RWPE1 (cell line): ENCODE measurements at regions not wholly inside any gene's neighbourhood (a gene's known extent, or its start where the extent isn't known, plus 50 kb on each side); places are given as distances from the start of the nearest gene placed in this dataset.
A peak's percentile ranks its signal among the peaks of the same experiment; 100 is the strongest.

Experiments used
- CTCF ChIA-PET: fragments of 350-600 bp; sonication (Branson Sonifier 250); formaldehyde crosslinking; extraction: SDS; loops from one replicate; lab custom pipeline; 2021; lab: Yijun Ruan, JAX
- POLR2A ChIA-PET: fragments of 400-600 bp; formaldehyde crosslinking; extraction: SDS; loops from one replicate; lab custom pipeline; 2020; ENCODE audit warnings: antibody characterized with exemption; ENCODE audit not compliant: low non-redundant PET; lab: Yijun Ruan, JAX
- DNase-seq: peaks from one replicate; pipeline ENCODE4 v3.0.0; 2012; ENCODE audit warnings: low spot score
- H3K27ac ChIP-seq: fragments of 450-650 bp; 2 replicates; pipeline ENCODE4 v1.5.1; 2017
- TF ChIP-seq, protein P1 (sequence below): fragments of 450-650 bp; conservative IDR thresholded peaks from 2 replicates; pipeline ENCODE4 v1.5.1; 2017; ENCODE audit warnings: low read depth, mild to moderate bottlenecking

DNA sequence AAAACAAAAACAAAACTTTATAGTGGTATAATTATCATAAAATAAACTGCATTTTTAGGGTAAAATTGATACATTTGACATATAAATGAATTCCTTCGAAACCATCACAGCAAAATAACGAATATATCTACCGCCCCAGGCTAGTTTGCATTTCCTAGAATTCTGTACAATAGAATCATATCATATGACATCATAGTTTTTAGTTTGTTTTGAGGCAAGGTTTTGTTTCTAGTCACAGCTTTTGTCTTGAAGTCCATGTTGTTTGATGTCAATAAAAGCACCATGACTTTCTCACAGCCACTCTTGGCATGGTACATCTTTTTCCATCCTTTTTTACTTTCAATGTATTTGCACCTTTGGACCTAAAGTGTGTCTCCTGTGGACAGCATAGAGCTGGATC lies 102.9 kb downstream of the FOXL3 start:
- POLR2A ChIA-PET, result no interaction called here
- TF ChIP-seq, protein P1, sequence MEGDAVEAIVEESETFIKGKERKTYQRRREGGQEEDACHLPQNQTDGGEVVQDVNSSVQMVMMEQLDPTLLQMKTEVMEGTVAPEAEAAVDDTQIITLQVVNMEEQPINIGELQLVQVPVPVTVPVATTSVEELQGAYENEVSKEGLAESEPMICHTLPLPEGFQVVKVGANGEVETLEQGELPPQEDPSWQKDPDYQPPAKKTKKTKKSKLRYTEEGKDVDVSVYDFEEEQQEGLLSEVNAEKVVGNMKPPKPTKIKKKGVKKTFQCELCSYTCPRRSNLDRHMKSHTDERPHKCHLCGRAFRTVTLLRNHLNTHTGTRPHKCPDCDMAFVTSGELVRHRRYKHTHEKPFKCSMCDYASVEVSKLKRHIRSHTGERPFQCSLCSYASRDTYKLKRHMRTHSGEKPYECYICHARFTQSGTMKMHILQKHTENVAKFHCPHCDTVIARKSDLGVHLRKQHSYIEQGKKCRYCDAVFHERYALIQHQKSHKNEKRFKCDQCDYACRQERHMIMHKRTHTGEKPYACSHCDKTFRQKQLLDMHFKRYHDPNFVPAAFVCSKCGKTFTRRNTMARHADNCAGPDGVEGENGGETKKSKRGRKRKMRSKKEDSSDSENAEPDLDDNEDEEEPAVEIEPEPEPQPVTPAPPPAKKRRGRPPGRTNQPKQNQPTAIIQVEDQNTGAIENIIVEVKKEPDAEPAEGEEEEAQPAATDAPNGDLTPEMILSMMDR, result no peak
- CTCF ChIA-PET, result no interaction called here

DNA sequence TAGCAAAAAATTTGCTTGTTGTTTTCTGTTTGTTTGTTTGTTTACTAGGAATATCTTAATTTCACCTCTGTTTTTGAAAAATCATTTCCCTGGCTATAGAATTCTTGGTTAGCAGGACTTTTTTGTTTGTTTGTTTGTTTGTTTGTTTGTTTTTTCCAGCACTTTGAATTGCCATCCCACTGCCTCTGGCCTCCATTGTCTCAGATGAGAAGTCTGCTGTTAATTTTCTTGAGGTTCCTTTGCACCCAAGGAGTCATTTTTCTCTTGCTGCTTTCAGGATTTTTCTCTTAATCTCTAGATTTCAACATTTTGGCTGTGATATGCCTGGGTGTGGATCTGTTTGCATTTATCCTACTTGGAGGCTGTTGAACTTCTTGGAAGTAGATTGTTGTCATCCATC lies 105.7 kb downstream of the FOXL3 start:
- DNase-seq, result no peak
- TF ChIP-seq, protein P1, result no peak
- H3K27ac ChIP-seq, result no peak overlapping the region
- CTCF ChIA-PET, result no interaction called here
- POLR2A ChIA-PET, result no interaction called here

More for the DNA sequence above, 102.9 kb downstream of the FOXL3 start:
- DNase-seq, result no peak
- peak overlapping the region; percentile 93; the same call in 1 of the 2 replicates for H3K27ac ChIP-seq

DNA sequence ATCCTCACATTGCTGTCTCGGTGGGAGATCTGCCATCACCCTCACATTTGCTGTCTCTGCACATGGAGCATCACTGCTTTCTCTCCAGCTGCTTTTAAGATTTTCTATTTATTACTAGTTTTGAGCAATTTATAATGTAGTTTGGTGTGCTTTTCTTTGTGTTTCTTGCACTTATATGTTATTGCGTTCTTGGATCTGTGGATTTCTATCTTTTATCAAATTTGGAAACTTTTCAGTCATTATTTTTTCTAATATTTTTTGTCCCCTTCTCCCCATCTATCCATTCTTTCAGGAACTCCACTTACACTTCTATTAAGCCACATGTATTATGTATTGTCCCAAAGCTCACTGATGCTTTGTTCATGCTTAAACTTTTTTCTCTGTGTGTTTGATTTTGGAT lies 108.9 kb downstream of the FOXL3 start:
- CTCF ChIA-PET, result no interaction called here
- H3K27ac ChIP-seq, result no peak overlapping the region
- POLR2A ChIA-PET, result no interaction called here
- DNase-seq, result no peak
- TF ChIP-seq, protein P1, result no peak

DNA sequence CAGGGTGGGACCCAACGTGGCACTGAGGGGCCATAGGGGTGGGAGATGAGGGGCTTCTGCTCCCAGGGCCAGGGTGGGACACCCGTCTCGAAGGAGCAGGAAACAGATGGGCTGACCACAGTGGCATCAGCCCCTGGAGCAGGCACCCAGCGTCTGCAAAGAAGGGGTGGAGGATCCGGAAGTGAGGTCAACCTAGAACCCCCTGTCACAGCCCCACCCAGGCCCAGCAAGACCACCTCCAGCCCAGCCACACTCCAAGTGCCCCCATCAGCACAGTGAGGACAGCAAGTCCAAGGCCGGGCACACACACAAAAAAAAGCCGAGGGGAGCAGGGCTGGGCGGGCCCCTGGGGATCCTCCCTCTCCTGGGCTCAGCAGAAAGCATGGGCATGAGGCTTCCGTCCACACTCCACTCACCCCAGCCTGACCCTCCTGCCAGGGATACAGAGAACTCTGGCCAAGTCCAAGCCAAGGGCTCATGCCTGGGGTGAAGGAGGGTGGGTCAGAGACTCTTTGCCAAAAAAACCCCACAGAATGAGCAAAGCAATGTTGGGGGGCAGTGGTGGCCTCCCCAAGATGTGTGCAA lies 111.0 kb downstream of the FOXL3 start:
- TF ChIP-seq, protein P1, result no peak
- DNase-seq, result no peak
- ChIA-PET POLR2A (no interaction called here), CTCF (no interaction called here)
- no peak overlapping the region for H3K27ac ChIP-seq

DNA sequence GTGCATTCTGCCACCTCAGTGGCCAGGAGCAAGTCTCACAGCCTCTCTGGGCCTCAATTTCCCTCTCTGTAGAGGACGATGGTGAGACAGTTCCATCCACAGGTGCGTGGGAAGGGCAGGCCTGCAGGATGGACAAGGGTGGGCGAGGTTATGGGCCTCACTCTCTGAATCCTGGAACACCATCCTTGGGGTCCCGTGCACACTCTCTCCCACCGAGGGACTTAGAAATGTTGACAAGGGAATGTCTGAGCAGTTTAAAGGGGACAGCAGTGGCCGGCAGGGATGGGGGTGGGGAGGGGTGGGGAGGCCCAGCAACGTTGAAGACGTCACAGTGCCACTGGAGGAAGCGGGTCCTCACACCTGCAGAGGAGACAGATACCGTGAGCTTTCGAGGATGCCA lies 111.5 kb downstream of the FOXL3 start:
- no peak overlapping the region for H3K27ac ChIP-seq
- DNase-seq, result no peak
- ChIA-PET CTCF (no interaction called here), POLR2A (no interaction called here)
- TF ChIP-seq, protein P1, result no peak

DNA sequence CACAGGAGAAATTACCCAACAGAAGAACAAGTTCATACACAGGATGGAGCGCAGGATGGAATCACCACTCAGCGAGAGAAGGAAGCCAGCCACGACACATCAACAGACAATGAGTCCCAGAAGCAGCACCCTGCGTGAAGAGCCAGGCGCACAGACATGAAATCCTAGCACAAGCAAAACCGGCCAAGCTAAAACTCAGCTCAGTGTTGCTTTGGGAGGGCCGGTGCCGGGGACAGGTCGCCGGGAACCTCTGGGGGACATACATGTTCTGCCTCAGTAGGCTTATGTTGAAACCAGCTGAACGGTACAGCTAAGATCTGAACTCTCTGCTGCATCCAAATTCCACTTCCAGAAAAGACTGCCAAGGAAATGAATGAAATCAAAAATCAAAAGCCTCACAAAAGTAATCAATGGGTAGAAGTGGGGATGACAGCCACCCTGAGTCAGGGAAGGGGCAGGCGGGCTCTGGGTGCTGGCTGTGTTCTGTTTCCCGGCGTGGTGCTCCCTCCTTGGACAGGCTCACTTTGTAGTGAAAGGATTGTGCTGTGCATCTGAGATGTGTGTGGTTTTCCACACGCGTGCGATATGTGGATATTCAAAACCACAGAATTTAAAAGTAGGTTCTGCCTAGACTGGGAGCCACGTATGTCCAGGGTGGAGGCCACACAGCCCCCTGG lies 114.7 kb downstream of the PDGFA start:
- CTCF ChIA-PET, result no interaction called here

More for the DNA sequence above, 114.7 kb downstream of the PDGFA start:
- DNase-seq, result no peak
- TF ChIP-seq, protein P1, result no peak
- H3K27ac ChIP-seq, result no peak overlapping the region
- POLR2A ChIA-PET, result no interaction called here
